ENCODE measurements at regions not wholly inside any gene's neighbourhood (a gene's known extent, or its start where the extent isn't known, plus 50 kb on each side); places are given as distances from the start of the nearest gene placed in this dataset.
"Not testable (repeated sequence)": the region's sequence is repeated elsewhere in the genome, so short reads cannot be mapped to it uniquely, and the experiment has no call there.

DNA sequence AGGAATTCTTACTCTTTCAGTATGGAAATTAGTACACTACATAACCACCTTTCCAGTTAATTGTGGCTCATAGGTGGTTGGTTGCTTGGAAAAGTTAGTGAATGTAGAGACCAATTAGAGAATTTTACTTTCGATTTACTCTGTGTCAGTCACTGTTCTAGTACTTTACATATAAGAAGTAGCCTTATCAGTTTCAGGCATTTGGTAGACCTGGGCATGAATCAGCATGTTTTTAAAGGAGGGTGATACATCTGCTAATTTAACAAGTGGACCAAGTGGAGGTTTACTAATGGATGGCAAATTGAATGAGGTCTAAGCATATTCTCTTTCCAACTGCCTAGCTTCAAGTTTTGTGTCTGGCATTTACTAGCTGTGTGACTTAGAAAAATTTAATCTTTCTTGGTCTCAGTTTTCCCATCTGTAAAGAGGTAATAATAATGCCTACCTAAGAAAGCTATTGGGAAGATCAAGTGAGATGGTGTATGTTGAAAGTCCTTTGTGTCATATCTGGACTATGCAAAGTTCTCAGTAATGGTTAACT lies 1158.6 kb downstream of the PLA2G4A start:
- no peak for DNase-seq

DNA sequence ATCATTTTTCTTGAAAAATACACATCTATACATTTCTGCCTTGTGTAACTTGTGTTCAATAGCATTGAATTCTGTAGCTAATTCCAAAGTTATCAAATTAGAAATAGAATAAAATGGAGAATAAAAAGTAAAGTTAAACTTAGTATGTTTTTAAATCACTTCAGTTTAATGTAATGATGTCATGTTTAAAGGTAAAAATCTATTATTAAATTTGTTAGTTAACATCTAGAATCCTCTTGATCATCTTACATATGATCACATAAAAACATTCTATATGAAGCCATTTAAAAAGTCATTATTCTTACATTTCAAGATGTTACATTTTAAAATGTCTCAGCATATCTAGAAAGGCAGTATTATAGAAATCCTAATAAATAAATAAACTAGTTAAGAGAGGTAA lies 1163.2 kb downstream of the PLA2G4A start:
- no peak for DNase-seq

DNA sequence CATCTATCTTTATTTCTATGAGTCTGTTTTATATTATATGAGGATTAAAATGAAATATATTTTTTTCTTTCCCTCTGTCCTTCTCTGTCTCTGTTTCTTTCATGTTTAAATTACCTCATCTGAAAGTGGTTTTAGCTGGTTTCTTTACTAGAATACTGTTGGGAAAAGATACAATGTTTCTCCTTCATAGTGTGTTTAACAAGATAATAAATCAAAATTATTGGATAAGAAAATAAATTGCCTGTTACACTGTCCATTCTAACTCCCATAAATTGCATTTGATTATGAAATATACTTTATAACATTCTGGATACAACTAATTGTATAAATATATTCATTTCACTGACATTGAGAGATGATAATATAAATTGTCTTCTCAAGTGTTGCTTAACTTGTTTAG lies 1168.0 kb downstream of the PLA2G4A start:
- no peak for DNase-seq

DNA sequence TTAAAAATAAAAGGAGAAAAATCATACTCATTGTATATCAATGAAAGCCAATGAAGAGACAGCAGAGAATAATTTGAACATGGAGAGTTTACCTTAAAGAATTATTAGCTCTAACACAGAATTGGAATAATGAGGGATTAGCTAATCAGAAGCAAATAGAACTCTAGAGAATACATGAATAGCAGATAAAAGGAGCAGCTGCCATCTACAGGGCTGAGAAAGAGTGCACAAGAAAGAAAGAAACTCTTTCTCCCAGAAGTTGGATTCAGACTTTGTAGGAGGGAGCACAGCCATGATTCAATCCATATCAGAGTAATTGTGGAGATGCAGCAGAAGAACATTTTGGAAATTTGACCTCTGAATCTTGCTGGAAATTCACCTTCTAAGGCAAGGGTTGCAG lies 1171.2 kb downstream of the PLA2G4A start:
- DNase-seq, result no peak

DNA sequence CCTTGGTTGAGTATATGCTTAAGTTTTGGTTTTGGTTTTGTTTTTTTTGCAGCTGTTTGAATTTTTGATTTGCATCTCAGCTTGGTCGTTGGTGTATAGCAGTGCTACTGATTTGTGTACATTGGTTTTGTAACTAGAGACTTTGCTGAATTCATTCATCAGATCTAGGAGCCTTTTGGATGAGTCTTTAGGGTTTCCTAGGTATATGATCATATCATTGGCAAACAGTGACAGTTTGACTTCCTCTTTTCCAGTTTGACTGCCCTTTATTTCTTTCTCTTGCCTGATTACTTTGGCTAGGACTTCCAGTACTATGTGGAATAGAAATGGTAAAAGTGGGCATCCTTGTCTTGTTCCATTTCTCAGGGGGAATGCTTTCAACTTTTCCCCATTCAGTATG lies 1174.9 kb downstream of the PLA2G4A start:
- not testable (repeated sequence) for DNase-seq

DNA sequence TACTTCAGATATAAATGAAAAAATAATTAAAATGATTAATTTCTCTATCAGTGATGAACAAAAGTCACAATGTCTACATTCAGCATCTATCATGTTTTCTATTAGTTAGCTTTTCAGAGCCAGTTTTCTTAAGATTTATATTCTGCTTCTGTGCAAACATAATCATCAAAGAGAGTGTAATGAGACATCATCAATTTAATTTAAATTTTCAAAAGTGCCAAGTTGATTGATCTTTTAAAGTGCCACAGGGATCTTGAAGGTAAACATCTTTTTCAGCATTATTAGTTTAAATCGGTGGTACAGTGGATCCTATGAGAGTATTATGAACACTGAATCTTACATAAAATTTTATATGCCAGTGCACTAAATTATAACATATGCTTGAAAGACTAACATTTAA lies 1176.1 kb downstream of the PLA2G4A start:
- DNase-seq, result no peak

DNA sequence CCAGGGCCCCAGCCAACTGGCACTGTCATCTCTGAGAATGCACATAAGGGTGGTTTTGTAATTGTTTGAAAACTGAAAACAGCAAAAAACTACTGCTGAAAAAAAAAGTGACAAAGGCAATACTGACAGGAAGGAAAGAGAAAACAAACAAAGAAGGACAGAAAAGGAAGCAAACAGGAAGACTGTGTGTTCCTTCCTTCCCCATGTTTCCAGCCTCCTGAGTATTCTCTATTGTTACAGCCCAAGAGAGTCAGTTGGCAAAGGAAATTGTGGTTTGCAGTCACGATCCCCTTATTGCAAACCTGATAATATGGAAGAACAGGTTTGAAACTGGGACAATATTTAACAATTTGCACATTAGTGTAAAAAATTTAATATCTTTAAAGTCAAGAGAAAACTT lies 1177.6 kb downstream of the PLA2G4A start:
- no peak for DNase-seq

DNA sequence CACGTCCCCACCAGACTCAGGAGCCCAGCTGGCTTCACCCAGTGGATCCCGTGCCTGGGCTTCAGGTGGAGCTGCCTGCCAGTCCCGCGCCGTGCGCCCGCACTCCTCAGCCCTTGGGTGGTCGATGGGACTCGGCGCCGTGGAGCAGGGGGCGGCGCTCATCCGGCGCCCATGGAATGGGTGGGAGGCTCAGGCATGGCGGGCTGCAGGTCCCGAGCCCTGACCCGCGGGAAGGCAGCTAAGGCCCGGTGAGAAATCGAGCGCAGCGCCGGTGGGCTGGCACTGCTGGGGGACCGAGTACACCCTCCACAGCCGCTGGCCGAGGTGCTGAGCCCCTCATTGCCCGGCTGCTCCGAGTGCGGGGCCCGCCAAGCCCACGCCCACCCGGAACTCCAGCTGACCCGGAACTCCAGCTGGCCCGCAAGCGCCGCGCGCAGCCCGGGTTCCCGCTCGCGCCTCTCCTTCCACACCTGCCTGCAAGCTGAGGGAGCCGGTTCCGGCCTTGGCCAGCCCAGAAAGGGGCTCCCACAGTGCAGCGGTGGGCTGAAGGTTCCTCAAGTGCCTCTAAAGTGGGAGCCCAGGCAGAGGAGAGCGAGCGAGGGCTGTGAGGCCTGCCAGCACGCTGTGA lies 1184.6 kb downstream of the PLA2G4A start:
- not testable (repeated sequence) for DNase-seq

DNA sequence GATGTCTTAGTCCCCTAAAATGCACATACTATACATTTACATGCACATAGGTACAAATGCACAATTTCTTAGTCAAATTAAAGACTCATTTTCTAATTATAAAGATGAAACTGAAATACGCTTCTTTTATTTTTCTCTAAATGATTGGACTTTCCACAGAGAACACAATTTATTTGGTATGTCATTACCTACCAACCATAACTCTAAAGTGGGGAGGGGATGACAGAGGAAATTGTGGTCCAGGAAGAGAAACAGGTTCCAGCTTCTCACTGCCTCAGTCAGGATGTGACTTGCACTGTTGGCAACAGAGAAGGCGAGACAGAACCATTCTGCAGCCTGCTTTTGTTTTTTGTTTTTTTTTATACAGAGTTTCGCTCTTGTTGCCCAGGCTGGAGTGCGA lies 1189.2 kb downstream of the PLA2G4A start:
- no peak for DNase-seq

DNA sequence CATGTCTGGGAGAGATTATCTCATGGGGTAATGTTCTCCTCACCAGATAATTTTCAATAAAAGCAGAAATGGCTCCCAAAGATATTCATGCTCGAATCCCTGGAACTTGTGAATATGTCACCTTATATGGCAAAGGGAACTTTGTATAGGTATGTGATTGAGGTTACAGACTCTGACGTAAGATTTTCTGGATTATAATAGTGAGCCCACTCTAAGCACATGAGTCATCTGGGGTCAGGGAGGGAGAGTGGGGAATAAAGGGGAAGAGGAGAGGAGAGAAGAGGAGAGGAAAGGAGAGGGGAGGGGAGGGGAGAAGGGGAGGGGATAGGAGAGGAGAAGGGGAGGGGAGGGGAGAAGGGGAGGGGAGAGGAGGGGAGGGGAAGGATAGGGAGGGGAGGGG lies 1193.9 kb downstream of the PLA2G4A start:
- DNase-seq, result no peak

DNA sequence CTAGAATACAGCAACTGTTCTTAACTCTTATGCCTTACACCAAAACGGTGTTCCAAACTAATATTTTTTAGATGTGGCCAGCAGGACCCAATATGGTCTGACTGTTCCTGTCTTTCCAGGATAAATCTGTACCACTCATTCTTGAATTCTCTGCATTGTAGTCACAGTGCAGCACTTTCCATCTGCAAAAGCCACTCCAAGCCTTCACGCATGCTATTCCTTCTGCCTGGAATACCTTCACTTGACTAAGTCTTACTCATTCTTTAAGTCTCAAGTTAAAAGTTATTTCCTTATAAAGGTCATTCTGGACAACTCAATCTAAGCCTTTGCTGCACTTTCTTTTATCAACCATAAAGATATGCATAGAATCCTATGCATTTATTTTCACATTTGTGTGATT lies 1194.5 kb downstream of the PLA2G4A start:
- no peak for DNase-seq

DNA sequence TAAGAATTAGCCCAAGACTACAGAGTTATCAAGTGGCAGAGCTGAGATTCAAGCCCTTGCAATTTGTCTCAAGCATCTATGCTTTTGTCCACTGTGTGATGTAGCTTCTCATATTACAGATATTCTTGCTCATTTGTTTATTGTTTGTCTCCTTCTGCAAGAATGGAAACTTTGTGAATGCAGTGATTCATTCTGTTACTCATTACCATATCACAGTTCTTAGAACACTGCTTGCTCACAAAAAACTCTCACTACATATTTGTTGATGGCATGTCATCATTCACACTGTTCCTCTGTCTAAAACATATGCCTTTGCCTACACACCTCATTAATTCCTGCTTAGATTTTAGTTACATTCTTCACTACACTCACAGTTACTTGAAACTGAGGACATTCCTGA lies 1198.9 kb downstream of the PLA2G4A start:
- DNase-seq, result no peak

DNA sequence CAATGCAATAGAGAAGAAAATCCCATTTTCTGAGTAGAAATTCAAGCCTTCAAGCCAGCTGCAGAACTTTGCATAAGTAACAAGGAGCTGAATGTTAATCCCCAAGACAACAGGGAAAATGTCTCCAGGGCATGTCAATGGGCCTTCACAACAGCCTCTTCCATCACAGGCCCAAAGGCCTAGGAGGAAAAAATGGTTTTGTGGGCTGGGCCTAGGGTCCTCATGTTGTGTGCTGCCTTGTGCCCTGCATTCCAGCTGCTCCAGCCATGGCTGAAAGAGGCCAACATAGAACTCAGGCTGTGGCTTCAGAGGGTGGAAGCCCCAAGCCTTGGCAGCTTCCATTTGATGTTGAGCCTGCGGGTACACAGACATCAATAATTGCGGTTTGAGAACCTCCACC lies 1208.8 kb downstream of the PLA2G4A start:
- DNase-seq, result not testable (repeated sequence)

DNA sequence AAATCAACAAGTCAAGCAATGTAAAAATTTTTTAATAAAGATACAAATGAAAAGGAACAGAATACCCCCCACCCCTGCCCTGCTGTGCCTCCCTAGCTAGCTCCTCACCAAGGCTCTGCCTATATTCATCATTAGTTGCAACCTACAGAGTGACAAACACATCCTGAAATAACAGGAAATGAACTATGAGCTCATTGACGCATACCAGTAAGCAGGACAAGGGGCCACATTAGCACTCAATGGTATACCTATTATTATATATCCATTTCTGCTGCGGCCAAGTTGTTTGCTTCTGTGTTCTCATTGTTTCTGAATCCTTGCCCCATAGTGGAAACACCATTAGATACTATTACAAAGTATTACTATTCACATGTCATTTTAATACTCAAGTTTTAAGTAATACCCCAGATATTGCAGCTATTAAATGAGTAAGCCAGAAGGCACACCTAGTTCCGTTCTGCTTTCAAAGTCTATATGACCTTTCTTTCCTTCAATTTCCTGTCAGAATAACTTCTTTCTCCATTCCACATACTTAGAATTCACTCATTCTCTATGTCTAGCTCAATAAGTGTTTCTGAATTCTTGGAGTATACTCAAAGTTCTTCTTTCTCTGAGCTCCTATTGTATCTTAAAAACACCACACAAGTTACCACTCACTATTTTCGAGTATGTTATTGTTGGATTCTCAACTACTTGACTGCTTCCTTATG lies 1214.9 kb downstream of the PLA2G4A start:
- no peak for DNase-seq

DNA sequence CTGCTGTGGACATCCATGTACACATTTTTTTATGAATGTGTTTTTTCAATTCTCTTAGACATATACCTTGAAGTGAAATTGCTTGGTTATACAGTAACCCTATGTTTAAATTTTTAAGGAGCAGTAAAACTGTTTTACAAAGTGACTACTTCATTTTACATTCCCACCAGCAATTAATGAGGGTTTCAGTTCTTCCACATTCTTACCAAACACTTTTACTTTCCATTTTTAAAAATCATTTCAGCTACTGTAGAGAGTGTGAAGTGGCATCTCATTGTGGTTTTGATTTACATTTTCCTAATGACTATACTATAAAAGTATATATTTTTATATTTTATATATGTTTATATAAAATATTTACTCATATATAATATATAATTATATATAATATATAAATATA lies 1221.5 kb downstream of the PLA2G4A start:
- no peak for DNase-seq

DNA sequence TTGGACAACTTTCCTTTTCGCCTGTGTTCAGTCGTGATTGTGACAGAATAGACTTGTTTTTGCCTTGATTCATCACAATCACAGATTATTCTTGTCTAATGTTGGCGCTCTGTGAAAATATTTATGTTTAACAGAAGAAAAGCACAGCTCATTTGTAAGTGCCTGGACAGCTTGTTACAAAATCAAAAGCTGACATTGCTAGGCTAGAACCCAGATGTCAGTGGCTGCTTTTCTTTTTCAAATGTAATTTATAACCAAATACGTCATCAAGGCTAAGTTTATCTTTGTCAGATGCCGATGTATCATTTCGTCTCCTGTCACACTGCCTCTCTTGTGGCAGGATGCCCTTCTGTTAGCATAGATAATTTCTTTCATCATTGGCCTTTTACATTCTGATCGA lies 1227.3 kb downstream of the PLA2G4A start:
- no peak for DNase-seq

DNA sequence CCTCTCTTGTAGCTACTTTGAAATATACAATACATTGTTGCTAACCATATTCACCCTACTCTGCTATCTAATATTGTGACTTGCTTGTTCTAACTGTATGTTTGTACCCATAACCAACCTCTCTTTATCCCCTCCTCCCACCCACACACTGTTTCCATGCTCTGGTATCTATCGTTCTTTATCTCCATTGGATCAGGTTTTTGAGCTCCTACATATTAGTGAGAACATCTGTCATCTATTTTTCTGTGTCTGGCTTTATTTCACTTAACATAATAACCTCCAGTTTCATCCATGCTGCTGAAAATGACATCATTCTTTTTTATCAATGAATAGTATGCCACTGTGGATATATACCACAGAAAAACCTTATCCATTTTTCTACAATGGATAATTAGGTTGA lies 1230.1 kb downstream of the PLA2G4A start:
- DNase-seq, result no peak

DNA sequence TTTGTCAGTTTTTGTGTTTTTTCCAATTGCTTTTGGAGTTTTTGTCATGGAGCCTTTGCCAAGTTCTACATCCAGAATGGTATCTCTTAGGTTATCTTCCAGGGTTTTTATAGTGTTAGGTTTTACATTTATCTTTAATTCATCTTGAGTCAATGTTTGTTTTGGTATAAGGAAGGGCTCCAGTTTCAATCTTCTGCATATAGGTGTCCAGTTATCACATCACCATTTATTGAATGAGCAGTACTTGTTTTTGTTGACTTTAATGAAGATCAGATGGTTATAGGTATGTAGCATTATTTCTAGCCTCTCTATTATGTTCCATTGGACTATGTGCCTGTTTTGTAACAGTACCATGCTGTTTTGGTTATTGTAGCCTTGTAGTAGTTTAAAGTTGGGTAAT lies 1233.1 kb downstream of the PLA2G4A start:
- DNase-seq, result no peak

DNA sequence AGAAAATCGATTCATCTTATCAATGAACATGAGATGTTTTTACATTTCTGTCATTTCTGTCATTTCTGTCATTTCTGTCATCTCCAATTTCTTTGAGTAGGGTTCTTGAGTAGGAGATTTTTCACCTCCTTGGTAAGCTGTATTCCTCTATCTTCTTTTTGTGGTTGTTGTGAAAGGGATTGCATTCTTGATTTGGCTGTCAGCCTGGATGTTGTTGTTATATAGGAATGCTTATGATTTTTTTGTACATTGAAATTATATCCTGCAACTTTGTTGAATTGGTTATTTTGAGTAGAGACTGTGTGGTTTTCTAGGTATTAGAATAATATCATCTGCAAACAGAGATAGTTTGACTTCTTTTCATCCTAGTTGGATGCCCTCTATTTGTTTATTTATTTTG lies 1233.7 kb downstream of the PLA2G4A start:
- no peak for DNase-seq

DNA sequence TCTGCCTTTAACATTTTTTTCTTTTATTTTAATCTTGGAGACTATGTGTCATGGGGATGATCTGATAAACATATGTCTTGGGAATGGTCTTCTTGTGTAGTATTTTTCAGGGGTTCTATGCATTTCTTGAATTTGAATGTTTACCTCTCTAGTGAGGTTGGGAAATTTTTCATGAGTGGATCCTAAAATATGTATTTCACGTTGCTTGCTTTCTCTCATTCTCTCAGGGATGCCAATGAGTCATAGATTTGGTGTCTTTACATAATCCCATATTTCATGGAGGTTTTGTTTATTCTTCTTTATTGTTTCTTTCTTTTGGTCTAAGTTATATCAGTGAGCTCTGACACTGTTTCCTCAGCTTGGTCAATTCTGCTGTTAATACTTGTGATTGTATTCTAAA lies 1237.2 kb downstream of the PLA2G4A start:
- no peak for DNase-seq

DNA sequence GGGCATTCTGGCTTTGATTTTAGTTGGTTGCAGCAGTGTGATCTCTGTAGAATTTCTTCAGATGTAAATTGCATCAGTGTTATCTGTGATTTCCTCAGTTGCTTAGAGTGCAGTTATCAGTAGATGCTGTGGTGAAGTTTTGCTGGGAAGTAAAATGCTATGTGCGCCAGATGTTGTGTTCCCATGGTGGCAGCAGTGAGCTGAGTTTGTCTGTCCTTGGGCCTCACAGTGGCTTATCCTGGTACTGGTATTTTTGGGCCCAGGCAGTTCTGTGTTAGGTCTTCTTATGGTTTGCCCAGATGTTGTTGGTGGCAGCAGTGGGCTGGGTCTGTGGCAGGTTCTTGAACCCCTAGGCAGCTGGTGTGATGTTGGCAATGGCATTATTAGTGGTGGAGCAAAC lies 1242.1 kb downstream of the PLA2G4A start:
- no peak for DNase-seq

DNA sequence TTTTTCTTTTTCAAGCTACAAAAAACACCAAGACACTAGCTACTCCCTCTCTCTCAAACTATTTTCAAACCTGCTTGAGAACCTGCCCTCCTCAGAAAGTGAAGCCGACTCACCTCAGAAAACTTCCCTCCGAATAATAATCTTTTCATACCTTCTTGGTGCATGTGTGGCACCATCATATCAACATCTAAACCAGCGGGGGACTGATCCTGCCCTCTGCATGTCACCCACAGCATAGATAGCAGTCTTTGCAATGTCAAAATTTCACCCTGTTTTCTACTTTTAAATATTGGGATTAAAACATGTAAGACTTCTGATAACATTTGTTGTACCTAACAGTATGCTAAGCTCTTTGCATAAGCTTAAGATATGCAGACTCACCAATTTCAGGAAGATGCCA lies 1260.3 kb downstream of the PLA2G4A start:
- DNase-seq, result no peak

DNA sequence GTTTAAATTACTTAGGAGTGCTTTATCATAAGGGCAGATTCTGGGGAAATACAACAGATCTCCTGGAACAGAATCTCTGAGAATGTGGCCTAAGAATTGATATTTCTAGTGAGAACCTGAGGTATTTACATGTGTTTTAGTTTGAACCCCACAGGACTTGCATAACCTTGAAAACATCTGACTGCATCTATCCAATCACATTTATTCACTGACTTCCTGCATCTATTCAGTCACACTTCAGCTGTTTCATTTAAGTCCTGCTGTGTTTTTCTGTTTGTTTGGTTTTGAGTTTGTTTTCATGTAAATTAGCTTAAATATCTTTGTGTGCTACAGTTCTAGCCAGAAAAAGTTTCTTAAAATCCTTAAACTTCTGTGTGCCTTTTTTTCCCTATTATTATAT lies 1260.7 kb downstream of the PLA2G4A start:
- DNase-seq, result no peak

DNA sequence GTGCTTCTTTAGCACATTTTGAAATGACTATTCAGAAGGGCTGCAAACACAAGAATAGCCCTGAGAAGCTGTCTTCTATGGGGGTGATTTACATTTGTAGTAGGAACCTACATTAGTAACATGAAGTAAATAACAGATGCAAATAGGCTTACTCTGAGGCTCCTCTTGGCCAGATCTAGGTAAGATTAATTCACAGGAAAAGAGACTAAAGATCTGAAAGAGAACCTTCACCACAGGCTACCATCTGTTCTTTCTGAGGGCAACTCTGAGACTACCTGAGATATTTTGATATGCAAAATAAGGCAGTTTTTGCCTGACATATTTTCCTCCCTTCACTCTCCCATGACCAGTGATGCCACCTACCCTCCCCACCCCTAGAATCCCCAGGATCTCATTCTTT lies 1267.8 kb downstream of the PLA2G4A start:
- DNase-seq, result no peak

DNA sequence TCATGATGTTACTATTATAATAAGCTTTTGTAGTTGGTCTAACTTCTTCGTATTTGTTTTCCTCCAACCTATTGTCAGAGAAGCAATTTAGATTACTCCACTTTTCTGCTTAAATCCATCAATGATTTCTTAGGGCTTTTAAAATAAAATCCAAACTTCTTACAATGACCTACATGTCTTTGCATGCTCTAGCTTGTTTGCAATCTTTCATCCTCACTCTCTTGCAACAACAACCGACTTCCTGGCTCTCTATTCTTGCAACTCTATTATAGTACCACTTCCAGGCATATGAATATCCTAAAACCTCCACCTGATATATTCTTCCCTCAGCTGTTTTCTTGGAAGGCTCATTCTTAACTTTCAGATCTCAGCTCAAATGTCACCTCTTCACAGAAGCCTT lies 1288.7 kb downstream of the PLA2G4A start:
- DNase-seq, result no peak
